Activated B cell treated with CpG ODN at 0.5 μM for 24 hours (primary cell): ENCODE measurements at regions not wholly inside any gene's neighbourhood (a gene's known extent, or its start where the extent isn't known, plus 50 kb on each side); places are given as distances from the start of the nearest gene placed in this dataset.
"Not testable (repeated sequence)": the region's sequence is repeated elsewhere in the genome, so short reads cannot be mapped to it uniquely, and the experiment has no call there.

ENCODE experiments used
- ATAC-seq: fragments of 200-7000 bp; cut with Tn5 transposase; one replicate; pipeline ENCODE4 v1.10.0; 2021; ENCODE audit warnings: low read depth, mild to moderate bottlenecking, moderate library complexity
- CTCF ChIA-PET: fragments of 350-600 bp; sonication (Branson Sonifier 250); formaldehyde crosslinking; loops from one replicate; lab custom pipeline; 2021; ENCODE audit warnings: antibody characterized with exemption; lab: Charles Lee
- POLR2A ChIA-PET: fragments of 350-600 bp; sonication (Branson Sonifier 250); formaldehyde crosslinking; loops from one replicate; lab custom pipeline; 2021; ENCODE audit warnings: antibody characterized with exemption; lab: Charles Lee
- DNase-seq: peaks from one replicate; pipeline ENCODE4 v3.0.0; 2022
- H3K27ac Mint-ChIP-seq: one replicate; pipeline ENCODE4 v1.8.0; 2020; ENCODE audit warnings: mixed read lengths
- H3K27me3 Mint-ChIP-seq: one replicate; pipeline ENCODE4 v1.8.0; 2021; ENCODE audit warnings: mixed read lengths
- H3K36me3 Mint-ChIP-seq: one replicate; pipeline ENCODE4 v1.8.0; 2021; ENCODE audit warnings: low read depth, mixed read lengths
- H3K4me1 Mint-ChIP-seq: one replicate; pipeline ENCODE4 v1.8.0; 2021; ENCODE audit warnings: mixed read lengths
- H3K4me3 Mint-ChIP-seq: one replicate; pipeline ENCODE4 v1.8.0; 2020; ENCODE audit warnings: mild to moderate bottlenecking, mixed read lengths
- H3K9me3 Mint-ChIP-seq: one replicate; pipeline ENCODE4 v1.8.0; 2020; ENCODE audit warnings: mixed read lengths
- intact Hi-C: fragments of 100-400 bp; cut with micrococcal nuclease; formaldehyde crosslinking; loops from one replicate; pipeline ENCODE4 v1.15.1; 2024
- TF ChIP-seq, protein P1 (sequence below): fragments of 200-600 bp; IDR thresholded peaks from one replicate; pipeline ENCODE4 v1.8.0; 2022; ENCODE audit warnings: antibody characterized with exemption, mild to moderate bottlenecking

GRCh38 chr18:38494065-38494464 lies 928.5 kb upstream of the CELF4 start:
- POLR2A ChIA-PET = no interaction called here
- DNase-seq = no peak
- TF ChIP-seq, protein P1, sequence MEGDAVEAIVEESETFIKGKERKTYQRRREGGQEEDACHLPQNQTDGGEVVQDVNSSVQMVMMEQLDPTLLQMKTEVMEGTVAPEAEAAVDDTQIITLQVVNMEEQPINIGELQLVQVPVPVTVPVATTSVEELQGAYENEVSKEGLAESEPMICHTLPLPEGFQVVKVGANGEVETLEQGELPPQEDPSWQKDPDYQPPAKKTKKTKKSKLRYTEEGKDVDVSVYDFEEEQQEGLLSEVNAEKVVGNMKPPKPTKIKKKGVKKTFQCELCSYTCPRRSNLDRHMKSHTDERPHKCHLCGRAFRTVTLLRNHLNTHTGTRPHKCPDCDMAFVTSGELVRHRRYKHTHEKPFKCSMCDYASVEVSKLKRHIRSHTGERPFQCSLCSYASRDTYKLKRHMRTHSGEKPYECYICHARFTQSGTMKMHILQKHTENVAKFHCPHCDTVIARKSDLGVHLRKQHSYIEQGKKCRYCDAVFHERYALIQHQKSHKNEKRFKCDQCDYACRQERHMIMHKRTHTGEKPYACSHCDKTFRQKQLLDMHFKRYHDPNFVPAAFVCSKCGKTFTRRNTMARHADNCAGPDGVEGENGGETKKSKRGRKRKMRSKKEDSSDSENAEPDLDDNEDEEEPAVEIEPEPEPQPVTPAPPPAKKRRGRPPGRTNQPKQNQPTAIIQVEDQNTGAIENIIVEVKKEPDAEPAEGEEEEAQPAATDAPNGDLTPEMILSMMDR = no peak
- no peaks in the 10 kb centered on the region for H3K4me1 Mint-ChIP-seq
- CTCF ChIA-PET = no interaction called here
- no peaks in the 10 kb centered on the region for H3K36me3 Mint-ChIP-seq
- H3K9me3 Mint-ChIP-seq = no peaks in the 10 kb centered on the region
- no peak overlapping the region for H3K27ac Mint-ChIP-seq
- intact Hi-C loops = no loop called here
- no peak for ATAC-seq
- H3K27me3 Mint-ChIP-seq = no peaks in the 10 kb centered on the region
- H3K4me3 Mint-ChIP-seq = no peak overlapping the region

DNA sequence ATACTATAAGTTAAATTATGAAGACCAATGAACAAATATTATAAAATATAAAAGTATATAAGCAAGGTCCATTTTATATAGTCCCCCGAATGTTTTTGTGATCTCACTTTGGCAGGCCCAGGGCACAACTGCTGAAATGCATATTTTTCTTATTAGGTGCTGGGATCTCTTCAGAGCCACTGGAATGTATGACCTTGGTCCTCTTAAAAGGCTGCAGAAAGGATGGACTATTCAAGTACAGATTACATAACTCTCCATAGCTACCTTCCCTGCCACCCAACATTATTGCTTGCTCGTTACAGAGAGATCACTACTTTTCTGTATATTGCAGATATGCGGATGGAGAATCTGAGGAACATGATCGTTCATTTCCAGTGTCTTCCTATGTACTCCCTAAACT lies 925.6 kb upstream of the CELF4 start:
- no peak for ATAC-seq
- ChIA-PET POLR2A (no interaction called here), CTCF (no interaction called here)
- H3K36me3 Mint-ChIP-seq = no peaks in the 10 kb centered on the region
- peaks cover 2% of the 10 kb centered on the region for H3K9me3 Mint-ChIP-seq
- DNase-seq = no peak
- no peaks in the 10 kb centered on the region for H3K27me3 Mint-ChIP-seq
- TF ChIP-seq, protein P1 = no peak
- no peaks in the 10 kb centered on the region for H3K4me1 Mint-ChIP-seq
- H3K4me3 Mint-ChIP-seq = no peak overlapping the region
- intact Hi-C loops = no loop called here
- H3K27ac Mint-ChIP-seq = no peak overlapping the region

DNA sequence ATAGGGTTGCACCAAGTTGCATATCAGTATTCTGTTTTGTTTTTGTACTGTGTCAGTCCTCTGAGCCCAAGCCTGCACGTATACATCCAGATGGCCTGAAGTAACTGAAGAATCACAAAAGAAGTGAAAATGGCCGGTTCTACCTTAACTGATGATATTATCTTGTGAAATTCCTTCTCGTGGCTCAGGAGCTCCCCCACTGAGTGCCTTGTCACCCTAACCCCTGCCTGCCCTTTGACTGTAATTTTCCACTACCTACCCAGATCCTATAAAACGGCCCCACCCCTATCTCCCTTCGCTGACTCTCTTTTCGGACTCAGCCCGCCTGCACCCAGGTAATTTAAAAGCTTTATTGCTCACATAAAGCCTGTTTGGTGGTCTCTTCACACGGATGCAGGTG lies 924.1 kb upstream of the CELF4 start:
- not testable (repeated sequence) for H3K27ac Mint-ChIP-seq, H3K9me3 Mint-ChIP-seq, ATAC-seq

DNA sequence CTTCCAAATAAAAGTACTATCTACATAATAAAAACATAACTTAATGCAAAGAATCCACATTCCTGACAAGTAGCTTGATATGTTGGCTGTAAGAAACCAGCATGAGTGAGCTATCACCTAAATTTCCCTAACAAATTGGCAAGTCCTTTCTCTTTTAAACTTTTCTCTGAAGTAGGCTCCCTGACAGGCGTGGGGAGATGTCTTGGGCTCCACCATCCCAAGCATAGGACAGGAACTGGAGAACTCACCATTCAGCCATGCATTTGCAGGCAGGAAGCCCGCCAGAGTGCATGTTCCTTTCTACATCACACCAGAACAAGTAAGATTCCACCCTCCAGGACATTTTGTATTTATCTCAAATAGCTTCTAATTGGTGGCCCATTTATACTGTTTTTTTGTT lies 921.9 kb upstream of the CELF4 start:
- Mint-ChIP-seq H3K4me1 (no peaks in the 10 kb centered on the region), H3K27me3 (no peaks in the 10 kb centered on the region), H3K9me3 (peaks cover 2% of the 10 kb centered on the region), H3K36me3 (no peaks in the 10 kb centered on the region), H3K27ac (no peak overlapping the region), H3K4me3 (no peak overlapping the region)
- intact Hi-C loops = no loop called here
- ATAC-seq = no peak
- CTCF ChIA-PET = no interaction called here
- TF ChIP-seq, protein P1 = no peak
- no peak for DNase-seq
- POLR2A ChIA-PET = no interaction called here

More for the DNA sequence above, 924.1 kb upstream of the CELF4 start:
- H3K4me3 Mint-ChIP-seq, DNase-seq, H3K27me3 Mint-ChIP-seq, H3K36me3 Mint-ChIP-seq, H3K4me1 Mint-ChIP-seq, CTCF ChIA-PET, intact Hi-C loops, POLR2A ChIA-PET: not testable (repeated sequence)

- TF ChIP-seq, protein P1 = no peak
- DNase-seq = no peak
- H3K27me3 Mint-ChIP-seq = no peaks in the 10 kb centered on the region
- H3K36me3 Mint-ChIP-seq = no peaks in the 10 kb centered on the region
- H3K4me1 Mint-ChIP-seq = no peaks in the 10 kb centered on the region
- ChIA-PET POLR2A (no interaction called here), CTCF (no interaction called here)
- no peak overlapping the region for H3K27ac Mint-ChIP-seq
- intact Hi-C loops = no loop called here
- ATAC-seq = no peak
- H3K4me3 Mint-ChIP-seq = no peak overlapping the region
- H3K9me3 Mint-ChIP-seq = peaks cover 6% of the 10 kb centered on the region
Measured at GRCh38 chr18:38483326-38483725, 917.7 kb upstream of the CELF4 start.

DNA sequence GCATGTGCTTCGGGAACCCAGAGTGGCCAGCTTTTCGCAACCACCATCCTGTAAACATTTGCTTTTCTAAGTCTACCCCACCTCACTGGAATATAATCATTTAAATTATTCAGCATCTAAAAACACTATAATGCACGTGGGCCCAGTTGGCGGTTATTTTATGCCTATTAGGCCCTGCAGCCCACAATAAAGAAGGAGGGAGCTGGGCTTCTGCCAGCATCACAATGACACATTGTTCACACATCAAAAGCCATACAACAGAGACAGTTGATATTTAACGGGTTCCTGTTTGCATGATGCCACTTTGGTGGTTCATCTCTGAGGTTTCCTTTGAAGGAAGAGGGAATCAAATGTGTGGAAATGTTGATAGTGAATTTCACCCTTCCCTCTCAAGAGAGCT lies 916.0 kb upstream of the CELF4 start:
- H3K36me3 Mint-ChIP-seq = no peaks in the 10 kb centered on the region
- no peak for ATAC-seq
- peaks cover 5% of the 10 kb centered on the region for H3K9me3 Mint-ChIP-seq
- DNase-seq = no peak
- intact Hi-C loops = no loop called here
- TF ChIP-seq, protein P1 = no peak
- H3K4me1 Mint-ChIP-seq = no peaks in the 10 kb centered on the region
- ChIA-PET CTCF (no interaction called here), POLR2A (no interaction called here)
- H3K4me3 Mint-ChIP-seq = no peak overlapping the region
- H3K27ac Mint-ChIP-seq = no peak overlapping the region
- H3K27me3 Mint-ChIP-seq = no peaks in the 10 kb centered on the region
